GM12878 (cell line): ENCODE measurements at regions not wholly inside any gene's neighbourhood (a gene's known extent, or its start where the extent isn't known, plus 50 kb on each side); places are given as distances from the start of the nearest gene placed in this dataset.

Source experiments
- ATAC-seq: fragments of 200-7000 bp; cut with Tn5 transposase; 3 replicates; pipeline ENCODE4 v1.9.1; 2020; ENCODE audit warnings: mild to moderate bottlenecking, moderate library complexity
- BruUV-seq: library from RNA; stranded (reverse); fragments of 400-500 nt; replicated peaks from 2 replicates; lab custom pipeline; 2021; lab: Mats Ljungman, UMichigan
- CTCF ChIA-PET: fragments of 300-600 bp; sonication (Branson Sonifier 250); formaldehyde crosslinking; extraction: SDS; loops from one replicate; lab custom pipeline; 2021; ENCODE audit warnings: inconsistent platforms; lab: Yijun Ruan, JAX
- POLR2A ChIA-PET: fragments of 350-600 bp; formaldehyde crosslinking; extraction: SDS; loops from one replicate; lab custom pipeline; 2021; ENCODE audit warnings: inconsistent platforms; lab: Charles Lee
- RAD21 ChIA-PET: fragments of 300-600 bp; sonication (Branson Sonifier 250); formaldehyde crosslinking; loops from one replicate; lab custom pipeline; 2023; ENCODE audit warnings: antibody characterized with exemption; ENCODE audit not compliant: unreplicated experiment; lab: Charles Lee
- SMC1A ChIA-PET: fragments of 300-600 bp; sonication (Branson Sonifier 250); formaldehyde crosslinking; loops from one replicate; lab custom pipeline; 2023; ENCODE audit not compliant: unreplicated experiment, uncharacterized antibody; lab: Charles Lee
- DNase-seq: peaks from one replicate; pipeline ENCODE4 v3.0.0-alpha.2; 2011; ENCODE audit warnings: low read depth, low spot score
- FAIRE-seq: peaks from 3 replicates; lab custom pipeline; 2011; peaks lifted over from hg19 to GRCh38; lab: Jason Lieb, UNC
- H2AFZ ChIP-seq: 2 replicates; pipeline ENCODE4 v1.6.0; 2011; ENCODE audit warnings: low read depth, low read length, control low read depth; ENCODE audit not compliant: control insufficient read depth
- H3K27ac ChIP-seq: 2 replicates; pipeline ENCODE4 v1.5.1; 2011; ENCODE audit warnings: control low read depth; ENCODE audit not compliant: control insufficient read depth, insufficient read depth
- H3K27me3 ChIP-seq, 2 experiments: replicated peaks in 1 of 2; 2 replicates each; pipeline versions ENCODE4 v1.6.0 to v1.6.1; 2011; ENCODE audit warnings: low read length in 1 of 2; ENCODE audit not compliant: control insufficient read depth in 2 of 2, insufficient read depth in 2 of 2
- H3K36me3 ChIP-seq, 2 experiments: 2 replicates each; pipeline ENCODE4 v1.5.1; 2011; ENCODE audit warnings: low read length in 1 of 2; ENCODE audit not compliant: control insufficient read depth in 2 of 2, insufficient read depth in 2 of 2
- H3K4me1 ChIP-seq: 2 replicates; pipeline ENCODE4 v1.6.1; 2011; ENCODE audit warnings: mild to moderate bottlenecking, low read length, moderate library complexity, mixed read lengths; ENCODE audit not compliant: control insufficient read depth, insufficient read depth
- H3K4me2 ChIP-seq: 2 replicates; pipeline ENCODE4 v1.6.0; 2011; ENCODE audit warnings: control low read depth; ENCODE audit not compliant: control insufficient read depth, insufficient read depth
- H3K4me3 ChIP-seq: fragments of 200-600 bp; sonication (generic); 2 replicates; pipeline ENCODE4 v1.5.1; 2016
- H3K79me2 ChIP-seq: 2 replicates; pipeline ENCODE4 v1.6.0; 2011; ENCODE audit warnings: low read length; ENCODE audit not compliant: control insufficient read depth, insufficient read depth
- H3K9ac ChIP-seq: 2 replicates; pipeline ENCODE4 v1.8.0; 2011; ENCODE audit warnings: low read length, control low read depth, mixed read lengths; ENCODE audit not compliant: control insufficient read depth, insufficient read depth
- H3K9me3 ChIP-seq: replicated peaks from 3 replicates; pipeline ENCODE4 v1.5.1; 2011; ENCODE audit warnings: mild to moderate bottlenecking, low read length; ENCODE audit not compliant: control insufficient read depth, insufficient read depth
- H4K20me1 ChIP-seq: 2 replicates; pipeline ENCODE4 v1.6.0; 2011; ENCODE audit not compliant: control insufficient read depth, insufficient read depth
- ATF7 ChIP-seq: fragments of 450-650 bp; IDR thresholded peaks from 2 replicates; pipeline ENCODE4 v1.6.1; 2016; ENCODE audit warnings: low read depth, mild to moderate bottlenecking
- CREM ChIP-seq: IDR thresholded peaks from 2 replicates; pipeline ENCODE4 v1.6.1; 2014; ENCODE audit warnings: antibody characterized with exemption, low read depth
- EP300 ChIP-seq, 2 experiments: fragments of 150-350 bp in 1 of 2; IDR thresholded peaks; 2 replicates each; pipeline ENCODE4 v1.6.1; 2011 to 2012; ENCODE audit warnings: low read depth in 2 of 2, low read length in 2 of 2, borderline replicate concordance in 1 of 2, improper control_type of control experiment in 1 of 2, inconsistent platforms in 1 of 2; ENCODE audit not compliant: control insufficient read depth in 1 of 2
- NFYA ChIP-seq: IDR thresholded peaks from 2 replicates; pipeline ENCODE4 v1.6.1; 2011; ENCODE audit warnings: low read depth, mild to moderate bottlenecking, low read length, improper control_type of control experiment, borderline replicate concordance
- YBX1 ChIP-seq: fragments of 450-650 bp; IDR thresholded peaks from 2 replicates; pipeline ENCODE4 v1.6.1; 2016; ENCODE audit warnings: antibody characterized with exemption
- WGBS: methylation state at CpG from one replicate; pipeline ENCODE4 v1.1.6; 2016; ENCODE audit warnings: low lambda C conversion rate; ENCODE audit not compliant: insufficient replicate concordance, insufficient coverage; ENCODE audit errors: missing lambda C conversion rate; 5-methylcytosine and 5-hydroxymethylcytosine counted together
- in situ Hi-C: fragments of 300-500 bp; cut with MboI; formaldehyde crosslinking; loops from 9 replicates; pipeline ENCODE4 v1.14.3; 2018; ENCODE audit warnings: mixed read lengths
- intact Hi-C: fragments of 100-400 bp; cut with micrococcal nuclease; formaldehyde crosslinking; loops from one replicate; pipeline ENCODE4 v1.14.2; 2022; ENCODE audit not compliant: unreplicated experiment
- TF ChIP-seq, protein P1 (sequence below): fragments of 450-650 bp; IDR thresholded peaks from 2 replicates; pipeline ENCODE4 v1.6.1; 2016; ENCODE audit warnings: mild to moderate bottlenecking, moderate library complexity, borderline replicate concordance

DNA sequence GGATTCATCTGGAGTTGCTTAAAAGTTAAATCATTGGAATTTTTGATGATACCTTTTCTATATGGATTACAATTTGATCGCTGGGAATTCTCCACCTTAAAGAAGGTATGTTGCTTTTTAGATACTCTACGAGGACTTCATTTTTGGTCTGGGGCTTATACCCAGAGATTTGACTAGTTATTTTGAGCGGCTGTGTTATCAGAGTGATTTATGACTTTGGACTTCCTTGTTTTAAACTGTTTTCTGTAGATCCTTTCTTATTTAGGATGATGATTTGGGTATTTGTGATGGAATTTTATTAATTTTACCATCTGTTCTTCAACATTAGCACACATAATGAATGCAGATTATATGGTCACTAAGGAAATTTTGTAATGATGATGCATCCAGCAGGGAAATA lies 75.2 kb downstream of the SOX4 start:
- Histone ChIP-seq H3K9me3 (no peaks in the 10 kb centered on the region; the same call in 2 of the 3 replicates), H3K36me3 (no peaks in the 10 kb centered on the region), H3K4me2 (no peak overlapping the region), H3K79me2 (no peaks in the 10 kb centered on the region), H3K27me3 (peaks cover 11 to 19% of the 10 kb centered on the region in 2 experiments), H3K4me1 (no peaks in the 10 kb centered on the region; the same call in 1 of the 2 replicates), H2AFZ (no peak overlapping the region), H4K20me1 (no peaks in the 10 kb centered on the region), H3K27ac (no peak overlapping the region), H3K4me3 (no peak overlapping the region), H3K9ac (no peak overlapping the region)
- BruUV-seq = no TSS peak
- FAIRE-seq (no peak), ATAC-seq (no peak), DNase-seq (no peak)
- TF ChIP-seq NFYA (no peak), EP300 (IDR thresholded peaks at IDR 0.05; ENCODE audit: borderline replicate concordance in 1 of 2, control insufficient read depth in 1 of 2, low read depth in 2 of 2, low read length in 2 of 2) (no peak), CREM (no peak), YBX1 (no peak), ATF7 (no peak)
- TF ChIP-seq, protein P1, sequence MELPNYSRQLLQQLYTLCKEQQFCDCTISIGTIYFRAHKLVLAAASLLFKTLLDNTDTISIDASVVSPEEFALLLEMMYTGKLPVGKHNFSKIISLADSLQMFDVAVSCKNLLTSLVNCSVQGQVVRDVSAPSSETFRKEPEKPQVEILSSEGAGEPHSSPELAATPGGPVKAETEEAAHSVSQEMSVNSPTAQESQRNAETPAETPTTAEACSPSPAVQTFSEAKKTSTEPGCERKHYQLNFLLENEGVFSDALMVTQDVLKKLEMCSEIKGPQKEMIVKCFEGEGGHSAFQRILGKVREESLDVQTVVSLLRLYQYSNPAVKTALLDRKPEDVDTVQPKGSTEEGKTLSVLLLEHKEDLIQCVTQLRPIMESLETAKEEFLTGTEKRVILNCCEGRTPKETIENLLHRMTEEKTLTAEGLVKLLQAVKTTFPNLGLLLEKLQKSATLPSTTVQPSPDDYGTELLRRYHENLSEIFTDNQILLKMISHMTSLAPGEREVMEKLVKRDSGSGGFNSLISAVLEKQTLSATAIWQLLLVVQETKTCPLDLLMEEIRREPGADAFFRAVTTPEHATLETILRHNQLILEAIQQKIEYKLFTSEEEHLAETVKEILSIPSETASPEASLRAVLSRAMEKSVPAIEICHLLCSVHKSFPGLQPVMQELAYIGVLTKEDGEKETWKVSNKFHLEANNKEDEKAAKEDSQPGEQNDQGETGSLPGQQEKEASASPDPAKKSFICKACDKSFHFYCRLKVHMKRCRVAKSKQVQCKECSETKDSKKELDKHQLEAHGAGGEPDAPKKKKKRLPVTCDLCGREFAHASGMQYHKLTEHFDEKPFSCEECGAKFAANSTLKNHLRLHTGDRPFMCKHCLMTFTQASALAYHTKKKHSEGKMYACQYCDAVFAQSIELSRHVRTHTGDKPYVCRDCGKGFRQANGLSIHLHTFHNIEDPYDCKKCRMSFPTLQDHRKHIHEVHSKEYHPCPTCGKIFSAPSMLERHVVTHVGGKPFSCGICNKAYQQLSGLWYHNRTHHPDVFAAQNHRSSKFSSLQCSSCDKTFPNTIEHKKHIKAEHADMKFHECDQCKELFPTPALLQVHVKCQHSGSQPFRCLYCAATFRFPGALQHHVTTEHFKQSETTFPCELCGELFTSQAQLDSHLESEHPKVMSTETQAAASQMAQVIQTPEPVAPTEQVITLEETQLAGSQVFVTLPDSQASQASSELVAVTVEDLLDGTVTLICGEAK = no peak
- RAD21 ChIA-PET = no interaction called here
- POLR2A ChIA-PET = no interaction called here
- CTCF ChIA-PET = no interaction called here
- WGBS = 28% methylated on average over 3 of the region's 3 CpGs
- intact Hi-C loops (no loop called here), in situ Hi-C loops (no loop called here)
- SMC1A ChIA-PET = no interaction called here
